HUDEP-2 (cell line): ENCODE measurements at regions not wholly inside any gene's neighbourhood (a gene's known extent, or its start where the extent isn't known, plus 50 kb on each side); places are given as distances from the start of the nearest gene placed in this dataset.
"Not testable (repeated sequence)": the region's sequence is repeated elsewhere in the genome, so short reads cannot be mapped to it uniquely, and the experiment has no call there.

Experiments
- DNase-seq, 76 experiments: peaks; one replicate each; lab custom pipeline; 2025; ENCODE audit not compliant: unreplicated experiment in 76 of 76; lab: John Stamatoyannopoulos, UW

DNA sequence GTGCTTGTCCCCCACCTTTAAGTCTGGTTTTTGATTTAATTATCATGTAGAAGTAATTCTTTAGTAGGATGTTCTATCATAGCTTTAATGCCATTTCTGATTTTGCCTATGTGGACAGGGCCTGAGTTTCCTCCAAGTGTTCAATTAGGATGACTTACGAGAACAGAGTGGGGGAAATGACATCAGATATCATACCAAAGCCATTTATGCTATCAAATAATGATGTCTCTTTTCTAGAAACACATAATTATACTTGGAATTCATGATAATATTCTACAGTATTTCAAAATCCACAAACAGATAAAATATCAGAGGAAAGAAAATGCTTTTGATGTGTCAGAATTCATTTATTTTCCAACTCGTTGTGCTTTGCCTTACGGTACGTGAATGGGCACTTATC is 165.9 kb upstream of the SPRED2 start:
- no peak for DNase-seq

DNA sequence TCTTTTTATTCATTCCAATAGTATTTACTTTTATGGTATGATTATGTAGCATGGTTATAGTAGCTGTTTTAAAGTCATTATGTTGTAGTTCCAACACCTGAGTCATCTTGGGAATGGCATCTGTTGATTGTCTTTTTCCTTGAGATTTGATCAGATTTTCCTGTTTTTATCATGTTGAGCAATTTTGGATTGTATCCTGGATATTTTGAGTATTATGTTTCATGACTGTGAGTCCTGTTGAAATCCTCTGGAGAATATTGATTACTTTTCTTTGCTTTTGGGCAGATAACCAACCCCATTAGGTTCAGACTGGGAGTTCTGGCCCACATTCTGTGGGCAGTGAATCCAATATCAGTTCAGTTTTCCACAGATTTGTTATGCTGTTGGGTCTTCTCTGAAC is 163.2 kb upstream of the SPRED2 start:
- DNase-seq, result no peak

DNA sequence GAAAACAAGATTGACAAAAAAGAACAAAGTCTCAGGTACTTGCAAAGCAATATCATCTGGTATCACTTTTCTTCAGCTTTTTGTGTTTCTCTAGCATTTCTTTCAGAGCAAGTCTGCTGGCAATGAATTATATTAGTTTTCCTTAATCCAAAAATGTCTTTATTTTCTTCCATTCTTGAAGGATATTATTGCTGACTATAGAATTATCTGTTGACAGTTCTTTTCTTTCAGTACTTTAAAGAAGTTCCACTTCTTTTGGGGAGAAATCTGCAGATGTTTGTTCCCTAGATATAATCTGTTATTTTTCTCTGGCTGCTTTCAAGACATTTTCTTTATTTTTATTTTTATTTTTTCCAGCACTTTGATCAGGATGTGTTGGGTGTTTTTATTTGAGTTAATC is 161.8 kb upstream of the SPRED2 start:
- no peak for DNase-seq

DNA sequence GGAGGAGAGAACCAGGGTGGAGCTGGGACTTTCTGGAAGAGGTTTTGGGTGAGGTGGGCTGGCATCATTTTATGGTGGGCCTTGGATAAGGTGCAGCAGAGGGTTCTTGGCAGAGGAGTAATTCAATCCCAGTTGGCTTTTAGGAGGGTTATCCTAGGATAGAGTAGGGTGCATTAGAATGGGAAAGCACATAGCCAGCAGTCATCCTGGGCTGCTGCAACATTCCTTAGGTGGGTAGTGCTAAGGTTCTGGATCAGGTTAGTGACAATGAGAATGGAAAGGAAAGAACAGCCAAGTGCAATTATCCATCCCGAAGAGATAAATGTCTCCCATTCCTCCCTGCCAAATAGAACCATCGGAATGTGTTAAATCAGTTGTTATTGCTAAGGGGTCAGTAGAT is 157.3 kb upstream of the SPRED2 start:
- no peak for DNase-seq

DNA sequence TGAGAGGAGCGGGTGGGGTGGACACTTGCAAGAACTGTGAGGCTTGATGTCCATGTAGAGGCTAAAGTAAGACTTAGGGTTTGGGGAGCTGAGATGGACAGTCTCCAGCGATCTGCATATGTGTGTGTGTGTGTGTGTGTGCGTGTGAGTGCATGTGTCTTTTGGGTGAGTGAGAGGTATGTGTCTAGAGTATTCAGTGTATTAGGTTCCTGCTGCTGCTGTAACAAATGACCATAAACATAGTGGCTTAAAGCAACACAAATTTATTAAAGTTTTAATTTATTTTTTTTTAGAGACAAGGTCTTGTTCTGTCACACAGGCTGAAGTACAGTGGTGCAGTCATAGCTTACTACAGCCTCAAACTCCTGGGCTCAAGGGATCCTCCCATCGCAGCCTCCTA is 155.4 kb upstream of the SPRED2 start:
- no peak for DNase-seq

DNA sequence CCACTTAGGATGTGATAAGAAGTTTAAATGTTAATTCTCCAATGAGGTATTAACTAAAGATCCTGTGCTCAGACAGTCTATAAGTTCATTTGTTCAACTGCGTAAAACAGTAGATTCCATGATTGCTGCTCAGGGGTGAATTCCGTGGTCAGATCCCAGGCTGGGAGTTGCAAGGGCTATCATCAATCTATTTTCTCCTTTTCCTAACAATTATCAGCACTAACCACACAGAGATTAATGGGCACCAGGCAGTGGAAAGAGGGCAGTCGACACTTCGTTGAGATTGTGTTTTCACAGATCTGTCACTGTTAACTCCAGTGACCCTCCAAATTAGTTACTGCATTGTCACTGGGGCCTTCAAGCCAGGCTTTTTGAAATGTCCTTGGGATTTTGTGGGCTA is 154.1 kb upstream of the SPRED2 start:
- no peak for DNase-seq

DNA sequence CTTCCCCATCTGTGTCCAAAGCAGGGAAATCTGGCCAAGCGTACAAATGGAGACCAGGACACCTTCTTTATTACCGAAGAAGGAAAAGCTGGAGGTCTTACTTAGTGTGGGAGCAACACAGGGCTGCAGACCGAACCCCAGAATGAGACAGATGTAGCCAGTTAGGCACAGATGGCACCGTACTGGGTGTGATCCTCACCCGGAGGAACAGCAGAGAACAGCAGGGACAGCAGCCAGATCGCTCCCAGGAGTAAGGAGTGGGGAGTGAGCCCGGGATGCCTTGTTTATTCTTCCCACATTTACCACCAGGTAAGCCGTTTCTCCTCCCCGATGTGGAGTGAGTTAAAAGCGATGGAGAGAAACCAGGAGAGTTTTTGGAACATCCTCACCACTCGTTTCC is 150.7 kb upstream of the SPRED2 start:
- DNase-seq, result no peak

DNA sequence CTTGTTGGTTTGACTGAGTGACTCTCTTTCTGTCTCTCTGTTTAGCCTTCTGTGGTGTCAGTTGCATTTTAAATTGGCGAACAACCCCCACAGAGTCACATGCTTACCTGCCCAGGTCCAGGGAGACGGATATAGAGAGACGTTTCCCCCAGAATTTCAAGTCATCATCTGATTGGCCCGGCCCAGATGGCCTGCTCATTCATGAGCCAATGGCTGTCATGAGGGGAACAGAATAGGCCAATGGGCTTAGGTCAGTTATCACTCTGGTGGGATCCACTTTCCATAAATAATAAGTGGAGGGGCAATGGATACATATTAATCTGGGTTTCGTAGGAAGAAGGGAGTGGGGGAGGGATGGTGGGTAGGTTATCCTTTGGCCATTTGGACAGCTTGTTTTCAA is 150.0 kb upstream of the SPRED2 start:
- no peak for DNase-seq

DNA sequence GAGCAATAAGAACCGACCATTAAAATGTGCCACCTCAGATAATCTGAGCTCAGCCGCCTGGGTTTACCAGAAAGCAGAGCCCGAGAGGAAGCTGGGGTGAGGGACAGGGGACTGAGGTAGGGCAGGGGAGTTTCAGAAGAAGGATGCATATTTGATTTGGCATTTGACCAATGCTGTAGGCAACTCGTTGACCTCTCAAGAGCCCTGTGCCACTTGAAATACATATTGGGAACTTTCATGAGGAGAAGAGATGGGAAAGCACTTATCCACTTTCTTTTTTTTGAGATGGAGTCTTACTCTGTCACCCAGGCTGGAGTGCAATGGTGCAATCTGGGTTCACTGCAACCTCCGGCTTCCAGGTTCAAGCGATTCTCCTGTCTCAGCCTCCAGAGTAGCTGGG is 148.4 kb upstream of the SPRED2 start:
- DNase-seq, result no peak

DNA sequence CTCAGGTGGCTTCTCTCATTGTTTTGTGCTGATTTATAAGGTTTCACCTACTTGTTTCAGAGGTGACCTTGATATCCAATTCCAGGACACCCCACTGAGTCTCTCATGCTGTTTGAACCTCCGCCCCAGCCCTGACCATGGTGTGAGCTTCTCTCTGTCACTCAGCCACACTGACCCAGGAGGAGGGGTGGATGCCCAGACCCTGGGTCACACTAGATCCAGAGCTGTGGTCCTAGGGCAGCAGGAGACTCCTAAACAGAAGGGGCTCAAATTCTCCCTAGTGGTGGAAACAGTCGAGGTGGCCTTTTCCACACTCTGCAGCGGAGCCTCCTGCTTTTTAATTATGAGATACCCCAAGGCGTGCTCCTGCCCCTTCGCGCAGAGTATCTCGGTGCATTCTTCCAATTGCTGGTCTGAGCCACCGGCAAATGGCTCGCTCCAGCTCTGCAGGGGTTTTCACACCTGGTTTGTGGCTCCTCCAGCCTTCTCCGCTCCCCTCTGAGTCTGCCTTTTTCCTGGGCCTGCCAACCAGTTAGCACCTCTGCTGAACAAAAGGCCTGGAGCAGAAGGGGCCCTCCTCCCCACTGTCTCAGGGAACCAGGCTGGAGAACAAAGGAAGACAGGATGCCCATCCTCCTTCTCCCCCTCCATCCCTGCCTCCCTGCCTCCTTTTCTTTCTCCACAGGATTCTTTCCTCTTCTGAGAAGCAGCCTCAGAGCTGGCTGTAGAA is 147.3 kb upstream of the SPRED2 start:
- no peak for DNase-seq

DNA sequence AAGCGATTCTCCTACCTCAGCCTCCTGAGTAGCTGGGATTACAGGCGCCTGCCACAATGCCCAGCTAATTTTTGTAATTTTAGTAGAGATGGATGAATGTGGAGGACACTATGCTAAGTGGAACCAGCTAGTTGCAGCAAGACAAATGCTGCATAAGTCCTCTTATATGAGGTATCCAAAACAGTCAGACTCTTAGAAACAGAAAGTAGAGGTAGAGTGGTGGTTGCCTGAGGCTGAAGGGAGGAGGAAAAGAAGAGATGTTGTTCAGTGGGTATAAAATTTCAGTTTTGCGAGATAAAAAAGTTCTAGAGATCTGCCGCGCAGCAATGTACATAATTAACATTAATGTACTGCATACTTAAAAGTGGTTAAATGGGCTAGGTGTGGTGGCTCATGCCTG is 145.3 kb upstream of the SPRED2 start:
- DNase-seq, result no peak

DNA sequence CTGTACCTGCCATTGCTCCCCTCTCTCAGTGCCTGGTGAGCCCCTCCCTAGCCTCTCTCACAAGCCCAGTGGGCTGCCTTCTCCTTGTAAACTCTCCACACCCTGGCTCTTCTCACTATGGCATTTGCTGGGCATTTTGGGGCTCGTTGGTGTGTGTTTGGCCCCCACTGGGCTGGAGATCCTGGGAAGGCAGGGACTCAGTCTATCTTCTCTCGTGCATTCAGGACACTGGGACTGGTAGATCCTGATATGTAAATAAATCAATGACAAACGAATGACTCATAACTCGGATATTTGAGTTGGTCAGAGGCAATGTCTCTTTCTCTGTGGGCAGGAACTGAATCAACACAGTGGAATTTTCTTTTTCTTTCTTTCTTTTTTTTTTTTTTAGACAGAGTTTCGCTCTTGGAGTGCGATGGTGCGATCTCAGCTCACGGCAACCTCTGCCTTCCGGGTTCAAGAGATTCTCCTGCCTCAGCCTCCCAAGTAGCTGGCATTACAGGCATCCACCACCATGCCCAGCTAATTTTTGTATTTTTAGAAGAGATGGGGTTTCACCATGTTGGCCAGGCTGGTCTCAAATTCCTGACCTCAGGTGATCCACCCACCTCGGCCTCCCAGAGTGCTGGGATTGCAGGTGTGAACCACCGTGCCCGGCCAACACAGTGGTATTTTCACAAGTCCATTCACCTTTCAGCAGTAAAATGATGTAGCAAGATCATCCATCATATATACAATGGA is 144.6 kb upstream of the SPRED2 start:
- DNase-seq, result peak in 1 of 76 experiments; percentile 4

DNA sequence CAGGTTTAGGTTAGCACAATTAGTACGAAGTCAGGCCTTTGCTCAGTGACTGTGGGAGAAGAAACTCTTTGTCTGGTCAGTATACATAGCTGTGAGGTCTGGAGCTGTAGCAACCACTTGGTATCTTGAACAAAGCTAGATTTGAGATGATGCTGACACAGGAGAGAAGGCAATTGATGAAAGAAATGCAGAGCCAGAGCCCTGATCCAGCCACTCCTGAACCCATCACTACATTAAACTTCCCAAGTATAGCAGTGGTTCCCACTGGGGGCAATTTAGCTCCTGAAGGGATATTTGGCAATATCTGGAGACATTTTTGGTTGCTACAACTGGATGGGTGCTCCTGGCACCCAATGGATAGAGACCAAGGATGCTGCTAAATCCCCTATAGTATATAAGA is 143.9 kb upstream of the SPRED2 start:
- DNase-seq, result no peak

DNA sequence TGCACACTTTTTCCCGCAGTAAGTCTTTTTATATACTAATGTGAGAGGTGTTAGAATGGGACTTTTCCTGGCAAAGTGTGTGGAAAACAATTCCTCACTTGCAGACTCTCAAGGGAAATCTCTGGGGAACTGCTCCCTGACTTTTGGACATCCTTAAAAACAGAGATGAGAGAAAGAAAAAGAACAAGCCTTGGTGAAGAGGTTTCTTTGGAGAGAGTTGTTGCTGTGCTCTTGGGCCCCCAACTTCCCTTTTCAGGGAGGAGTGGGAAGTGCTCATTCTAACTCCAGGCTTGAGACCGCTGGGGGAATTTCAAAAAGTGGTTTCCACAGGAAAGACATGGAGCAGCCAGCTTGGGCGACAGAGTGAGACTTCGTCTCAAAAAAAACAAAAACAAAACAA is 142.6 kb upstream of the SPRED2 start:
- no peak for DNase-seq

DNA sequence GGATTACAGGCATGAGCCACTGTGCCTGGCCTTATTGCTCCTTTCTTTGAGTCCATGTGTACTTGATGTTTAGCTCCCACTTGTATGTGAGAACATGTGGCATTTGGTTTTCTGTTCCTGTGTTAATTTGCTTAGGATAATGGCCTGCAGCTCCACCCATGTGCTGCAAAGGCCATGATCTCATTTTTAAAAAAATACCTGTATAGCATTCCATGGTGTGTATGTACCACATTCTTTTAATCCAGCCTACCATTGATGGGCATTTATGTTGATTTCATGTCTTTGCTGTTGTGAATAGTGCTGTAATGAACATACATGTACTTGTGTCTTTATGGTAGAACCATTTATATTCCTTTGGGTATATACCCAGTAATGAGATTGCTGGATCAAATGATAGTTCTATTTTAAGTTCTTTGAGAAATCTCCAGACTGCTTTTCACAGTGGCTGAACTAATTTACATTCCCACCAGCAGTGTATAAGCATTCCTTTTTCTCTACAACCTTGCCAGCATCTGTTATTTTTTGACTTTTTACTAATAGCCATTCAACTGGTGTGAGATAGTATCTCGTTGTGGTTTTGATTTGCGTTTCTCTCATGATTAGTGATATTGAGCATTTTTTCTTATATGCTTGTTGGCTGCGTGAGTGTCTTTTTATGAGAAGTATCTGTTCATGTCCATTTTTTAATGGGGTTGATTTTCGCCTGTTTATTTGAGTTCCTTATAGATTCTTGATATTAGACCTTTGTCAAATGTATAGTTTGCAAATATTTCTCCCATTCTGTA is 136.4 kb upstream of the SPRED2 start:
- DNase-seq, result not testable (repeated sequence)

DNA sequence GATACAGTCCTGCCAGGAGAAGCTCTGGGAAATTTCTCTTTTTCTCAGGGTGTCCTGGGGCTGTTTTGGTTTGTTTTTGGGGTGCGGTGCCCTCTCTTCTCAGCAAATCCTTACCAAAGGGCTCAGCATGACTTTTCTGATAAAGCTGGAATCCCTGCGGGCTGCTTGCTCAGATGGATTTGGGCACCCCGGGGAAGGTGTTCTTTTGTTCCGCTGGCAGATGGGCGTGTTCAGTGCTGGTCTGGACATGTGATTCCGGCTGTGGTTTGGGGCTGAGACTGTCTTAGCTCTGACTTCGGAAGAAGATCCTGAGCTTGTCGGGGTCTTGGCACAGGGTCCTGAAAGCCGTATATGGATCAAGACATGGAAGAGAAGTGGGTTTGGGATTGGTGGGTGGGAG is 134.2 kb upstream of the SPRED2 start:
- no peak for DNase-seq

DNA sequence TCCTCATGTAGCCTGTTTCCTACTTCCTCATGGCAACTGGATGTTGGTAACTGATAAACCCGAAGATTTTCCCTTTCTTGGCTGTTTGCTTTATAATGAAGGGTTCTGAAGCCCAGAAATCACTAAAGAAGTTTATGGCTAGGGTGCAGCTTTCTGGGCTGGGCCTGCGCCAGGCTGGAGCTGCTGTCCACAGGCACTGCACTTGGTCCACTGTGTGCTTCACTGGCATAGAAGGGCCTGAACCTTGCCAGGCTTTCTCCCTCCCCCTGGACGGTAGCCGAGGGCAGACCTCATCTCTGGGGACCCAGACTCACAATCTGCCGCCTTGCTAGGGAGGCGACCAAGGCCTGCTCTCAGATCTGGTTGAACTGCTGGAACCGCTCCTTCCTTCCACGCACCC is 133.3 kb upstream of the SPRED2 start:
- no peak for DNase-seq

DNA sequence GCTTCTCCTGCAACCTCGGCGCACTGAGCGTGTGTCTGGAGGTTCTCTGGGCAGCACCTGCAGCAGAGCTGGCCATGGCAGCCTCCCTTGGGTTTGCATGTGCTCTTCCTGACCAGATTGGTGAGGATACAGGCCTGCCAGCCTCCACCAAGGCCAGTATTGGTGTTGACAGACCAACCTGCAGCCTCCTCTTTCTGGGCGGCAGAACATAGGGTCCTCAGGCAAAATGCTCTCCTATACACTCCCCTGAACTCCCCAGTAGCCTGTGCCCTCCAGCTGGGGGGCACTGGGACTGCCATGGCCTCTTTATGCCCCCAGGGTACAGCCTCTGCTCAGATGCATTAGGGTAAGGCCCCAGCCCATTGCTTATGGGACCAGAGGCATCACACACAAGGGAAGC is 131.9 kb upstream of the SPRED2 start:
- no peak for DNase-seq

DNA sequence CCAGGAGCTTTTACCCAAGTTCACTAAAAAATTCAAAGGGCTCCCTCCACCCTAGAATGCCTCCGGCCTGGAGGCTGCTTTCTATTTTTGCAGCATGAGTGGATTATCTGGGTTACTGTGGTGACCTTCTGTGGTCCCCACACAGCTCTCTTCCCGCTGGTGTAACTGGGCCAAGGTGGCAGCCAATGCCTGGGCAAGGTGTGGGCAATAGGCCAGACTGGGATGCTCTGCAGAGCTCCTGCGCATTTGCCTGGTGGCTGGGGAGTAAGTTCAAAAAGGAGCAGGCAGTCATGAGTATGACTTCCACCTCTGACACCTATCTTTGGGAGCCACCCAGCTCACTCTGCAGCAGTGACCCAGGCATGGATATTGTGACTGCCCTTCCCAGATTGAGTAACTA is 130.5 kb upstream of the SPRED2 start:
- DNase-seq, result no peak

DNA sequence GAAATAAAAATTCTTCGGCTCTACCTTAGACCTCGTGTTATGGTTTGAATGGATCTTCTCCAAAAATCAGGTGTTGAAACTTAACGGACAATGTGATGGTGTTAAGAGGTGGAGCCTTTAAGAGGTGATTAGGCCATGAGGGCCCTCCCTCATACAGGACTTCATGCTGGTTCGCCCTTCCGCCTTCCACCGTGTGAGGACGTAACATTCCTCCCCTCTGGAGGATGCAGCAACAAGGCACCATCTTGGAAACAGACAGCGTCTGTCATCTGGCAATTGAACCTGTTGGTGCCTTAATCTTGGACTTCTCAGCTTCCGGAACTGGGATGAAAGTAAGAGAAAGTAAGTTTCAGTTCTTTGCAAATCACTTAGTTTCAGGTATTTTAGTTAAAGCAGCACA is 126.3 kb upstream of the SPRED2 start:
- DNase-seq, result no peak

DNA sequence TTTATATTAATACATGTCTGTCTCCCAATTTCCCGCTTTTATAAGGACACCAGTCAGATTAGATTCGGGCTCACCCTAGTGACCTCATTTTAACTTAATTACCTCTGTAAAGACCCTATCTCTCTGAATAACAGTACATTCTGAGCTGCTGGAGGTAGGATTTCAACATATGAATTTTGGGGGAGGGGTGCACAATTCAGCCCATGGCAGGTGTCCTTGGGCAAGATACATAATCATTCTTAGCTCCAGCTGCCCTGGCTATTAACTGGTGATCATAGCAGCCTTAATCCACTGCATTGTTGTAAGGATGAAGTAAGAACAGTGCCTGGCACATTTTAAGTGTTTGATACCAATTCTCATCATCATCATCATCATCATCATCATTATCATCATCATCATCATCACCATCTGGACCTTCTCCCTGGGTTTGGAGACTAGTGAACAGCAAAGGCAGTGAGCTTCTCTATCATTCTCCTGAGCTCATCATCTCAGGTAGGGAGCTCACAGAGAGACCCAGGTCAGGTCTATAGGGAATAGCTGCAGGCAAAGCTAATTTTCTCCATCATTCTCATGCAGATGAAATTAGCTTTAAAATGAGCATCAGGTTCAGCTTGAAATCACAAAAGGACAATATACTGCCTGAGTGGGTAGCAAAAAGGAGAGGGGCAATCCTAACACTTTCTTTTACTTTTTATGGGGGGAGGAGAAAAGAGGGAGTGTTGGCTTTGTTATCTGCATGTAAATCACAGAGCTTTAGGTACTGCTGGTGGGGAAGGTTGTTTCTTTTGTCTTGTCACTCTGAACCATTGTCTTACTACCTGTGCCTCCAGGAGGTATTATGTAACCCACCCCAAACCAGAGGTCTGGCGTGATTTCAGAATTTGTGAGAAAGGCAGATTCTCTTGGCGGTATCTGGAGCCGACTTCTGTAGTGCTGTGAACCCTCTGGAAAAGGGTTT is 125.5 kb upstream of the SPRED2 start:
- no peak for DNase-seq
